Astrocyte of the spinal cord (primary cell): ENCODE measurements at regions not wholly inside any gene's neighbourhood (a gene's known extent, or its start where the extent isn't known, plus 50 kb on each side); places are given as distances from the start of the nearest gene placed in this dataset.

Source experiments
- DNase-seq: peaks from one replicate; pipeline ENCODE4 v3.0.0; 2011; ENCODE audit warnings: low read depth, low spot score
- H3K4me3 ChIP-seq: 2 replicates; pipeline ENCODE4 v1.5.1; 2011; ENCODE audit warnings: low read depth, mild to moderate bottlenecking, low read length, moderate library complexity
- in situ Hi-C: cut with HindIII; loops from 2 replicates; pipeline ENCODE4 v1.10.0; 2017; ENCODE audit warnings: low sequenced_read_pairs
- TF ChIP-seq, protein P1 (sequence below): IDR thresholded peaks from 2 replicates; pipeline ENCODE4 v1.5.1; 2012; ENCODE audit warnings: low read depth, mild to moderate bottlenecking, low read length, inconsistent platforms

GRCh38 chr5:164941132-164941531 lies 1435.7 kb downstream of the MAT2B start:
- no peak overlapping the region for H3K4me3 ChIP-seq
- TF ChIP-seq, protein P1, sequence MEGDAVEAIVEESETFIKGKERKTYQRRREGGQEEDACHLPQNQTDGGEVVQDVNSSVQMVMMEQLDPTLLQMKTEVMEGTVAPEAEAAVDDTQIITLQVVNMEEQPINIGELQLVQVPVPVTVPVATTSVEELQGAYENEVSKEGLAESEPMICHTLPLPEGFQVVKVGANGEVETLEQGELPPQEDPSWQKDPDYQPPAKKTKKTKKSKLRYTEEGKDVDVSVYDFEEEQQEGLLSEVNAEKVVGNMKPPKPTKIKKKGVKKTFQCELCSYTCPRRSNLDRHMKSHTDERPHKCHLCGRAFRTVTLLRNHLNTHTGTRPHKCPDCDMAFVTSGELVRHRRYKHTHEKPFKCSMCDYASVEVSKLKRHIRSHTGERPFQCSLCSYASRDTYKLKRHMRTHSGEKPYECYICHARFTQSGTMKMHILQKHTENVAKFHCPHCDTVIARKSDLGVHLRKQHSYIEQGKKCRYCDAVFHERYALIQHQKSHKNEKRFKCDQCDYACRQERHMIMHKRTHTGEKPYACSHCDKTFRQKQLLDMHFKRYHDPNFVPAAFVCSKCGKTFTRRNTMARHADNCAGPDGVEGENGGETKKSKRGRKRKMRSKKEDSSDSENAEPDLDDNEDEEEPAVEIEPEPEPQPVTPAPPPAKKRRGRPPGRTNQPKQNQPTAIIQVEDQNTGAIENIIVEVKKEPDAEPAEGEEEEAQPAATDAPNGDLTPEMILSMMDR, result no peak
- DNase-seq, result no peak
- in situ Hi-C loops, result no loop called here

- in situ Hi-C loops, result no loop called here
- no peak overlapping the region for H3K4me3 ChIP-seq
- TF ChIP-seq, protein P1, result no peak
- DNase-seq, result no peak
Observed at GRCh38 chr5:164950927-164951326, 1445.5 kb downstream of the MAT2B start.

- no peak overlapping the region for H3K4me3 ChIP-seq
- no peak for DNase-seq
- in situ Hi-C loops, result no loop called here
- TF ChIP-seq, protein P1, result no peak
Observed at GRCh38 chr5:164951570-164951969, 1446.2 kb downstream of the MAT2B start.

DNA sequence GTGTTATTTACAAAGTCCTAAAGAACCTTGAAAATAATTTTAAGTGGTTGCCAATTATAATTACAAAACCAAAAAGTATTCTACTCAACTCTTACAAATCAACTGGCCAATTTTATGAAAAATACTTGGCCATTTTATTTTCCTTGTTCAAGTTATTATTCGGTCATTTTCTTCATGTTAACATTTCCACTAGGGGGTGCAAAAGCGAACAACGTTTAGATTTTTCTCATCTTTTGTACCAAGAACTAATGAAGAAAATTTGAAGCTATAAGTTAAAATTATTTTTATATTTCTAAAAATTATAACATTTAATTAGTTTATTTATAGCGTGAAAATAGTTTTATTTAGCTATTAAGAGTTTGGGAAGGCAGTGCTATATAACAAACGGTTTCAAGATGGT lies 1453.3 kb downstream of the MAT2B start:
- DNase-seq, result no peak
- in situ Hi-C loops, result no loop called here
- TF ChIP-seq, protein P1, result no peak
- no peak overlapping the region for H3K4me3 ChIP-seq

- TF ChIP-seq, protein P1, result no peak
- DNase-seq, result no peak
- in situ Hi-C loops, result no loop called here
- no peak overlapping the region for H3K4me3 ChIP-seq
Observed at GRCh38 chr5:164959761-164960160, 1454.3 kb downstream of the MAT2B start.

DNA sequence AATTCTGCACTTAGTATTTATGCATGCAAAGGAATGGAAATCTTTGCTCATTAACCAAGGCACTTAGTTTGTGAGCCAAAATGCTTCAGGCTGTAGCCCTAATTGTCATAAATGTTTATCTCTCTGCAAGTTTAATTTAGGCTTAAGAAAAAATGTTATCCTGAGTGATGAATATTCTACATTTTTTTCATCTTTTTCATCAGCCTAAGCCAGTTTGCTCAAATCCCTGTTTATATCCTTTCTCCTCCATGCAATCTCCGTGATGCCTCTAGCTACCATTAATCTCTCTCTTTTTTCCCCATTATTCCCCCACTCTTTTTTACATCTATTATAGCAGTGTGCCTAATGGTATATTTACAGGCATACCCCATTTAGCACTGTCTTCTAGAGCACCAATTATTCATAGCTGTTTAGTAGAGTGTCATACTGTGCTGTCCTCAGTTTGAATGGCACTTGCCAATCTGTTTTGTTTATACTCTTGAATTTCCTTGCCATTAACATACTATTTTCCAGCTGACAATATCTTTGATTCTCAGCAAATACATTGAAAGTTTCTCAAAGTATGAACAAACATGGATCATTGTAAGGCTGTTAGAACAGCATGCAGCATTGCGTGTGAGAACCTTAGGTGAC lies 1457.0 kb downstream of the MAT2B start:
- in situ Hi-C loops, result no loop called here
- no peak overlapping the region for H3K4me3 ChIP-seq
- TF ChIP-seq, protein P1, result no peak
- DNase-seq, result no peak
